ENCODE measurements at regions not wholly inside any gene's neighbourhood (a gene's known extent, or its start where the extent isn't known, plus 50 kb on each side); places are given as distances from the start of the nearest gene placed in this dataset.
"Not testable (repeated sequence)": the region's sequence is repeated elsewhere in the genome, so short reads cannot be mapped to it uniquely, and the experiment has no call there.

DNA sequence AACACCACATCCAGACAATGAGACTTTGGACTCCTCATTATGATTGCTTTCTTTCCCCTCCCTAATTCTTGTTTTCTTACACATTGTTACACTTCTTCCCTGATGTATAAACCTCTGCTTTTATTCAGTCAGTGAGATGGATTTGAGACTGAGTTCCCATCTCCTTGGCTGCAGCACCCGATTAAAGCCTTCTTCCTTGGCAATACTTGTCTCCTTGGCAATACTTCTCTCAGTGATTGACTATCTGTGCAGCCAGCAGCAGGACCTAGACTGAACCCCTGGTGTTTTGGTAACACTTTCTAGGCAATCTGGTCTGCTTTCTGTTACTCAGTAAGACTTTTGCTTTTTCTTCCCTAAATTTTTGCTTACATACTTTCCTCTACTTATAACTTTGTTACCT is 492.8 kb upstream of the SMC2 start:
- TF ChIP-seq ZNF124 (CRISPR knock-in tag; IDR thresholded peaks at IDR 0.05) (peak; percentile 83; the same call in 1 of the 2 replicates), ZNF316 (IDR thresholded peaks at IDR 0.05) (no peak)
- no peak overlapping the region for H3K4me3 ChIP-seq
- H3K4me2 ChIP-seq (ENCODE audit: insufficient read depth, low read length): no peak overlapping the region
- ChIA-PET CTCF (ENCODE audit: low intra/inter-chr PET ratio) (no interaction called here), POLR2A (no interaction called here)
- H3K4me1 ChIP-seq (replicated peaks in 1 of 2; ENCODE audit: control insufficient read depth in 2 of 2, insufficient read depth in 2 of 2, low read length in 2 of 2): no peaks in the 10 kb centered on the region
- 0% methylated on average over 1 of the region's 1 CpG for WGBS (ENCODE audit: insufficient coverage, low coverage, missing lambda C conversion rate)
- DNase-seq (ENCODE audit: extremely low read depth in 1 of 4, low spot score in 3 of 4) (no peak), FAIRE-seq (no peak), ATAC-seq (no peak)
- in situ Hi-C loops (cut with MboI) (no loop called here), intact Hi-C loops (cut with micrococcal nuclease) (no loop called here)
- H3K9me1 ChIP-seq (ENCODE audit: control insufficient read depth, insufficient read depth, low read length): no peaks in the 10 kb centered on the region
- H4K20me1 ChIP-seq (replicated peaks; ENCODE audit: control insufficient read depth, insufficient read depth, low read length): no peaks in the 10 kb centered on the region
- H2AFZ ChIP-seq (ENCODE audit: low read depth, low read length): no peak overlapping the region
- no peaks in the 10 kb centered on the region for H3K36me3 ChIP-seq (ENCODE audit: control insufficient read depth, insufficient read depth, low read length)
- H3K9ac ChIP-seq (ENCODE audit: insufficient read depth in 1 of 2, low read depth in 2 of 2, low read length in 2 of 2): no peak overlapping the region
- no TSS peak for BruUV-seq (replicated peaks)
- no peak overlapping the region for H3K27ac ChIP-seq (ENCODE audit: extremely low read depth, low read depth, low read length)
- no peaks in the 10 kb centered on the region for H3K9me3 ChIP-seq (replicated peaks; ENCODE audit: control insufficient read depth, insufficient read depth, low read depth, low read length)
- H3K79me2 ChIP-seq (ENCODE audit: control insufficient read depth, insufficient read depth, low read length): no peaks in the 10 kb centered on the region
- H3K27me3 ChIP-seq (ENCODE audit: control insufficient read depth in 2 of 2, insufficient read depth in 2 of 2, low read length in 2 of 2): no peaks in the 10 kb centered on the region

GRCh38 chr9:103611950-103612349 is 482.2 kb upstream of the SMC2 start:
- CTCF ChIA-PET (ENCODE audit: low intra/inter-chr PET ratio); H3K36me3 ChIP-seq (ENCODE audit: control insufficient read depth, insufficient read depth, low read length); POLR2A ChIA-PET; DNase-seq (ENCODE audit: extremely low read depth in 1 of 4, low spot score in 3 of 4); FAIRE-seq; H3K9me1 ChIP-seq (ENCODE audit: control insufficient read depth, insufficient read depth, low read length); in situ Hi-C loops (cut with MboI); H3K27ac ChIP-seq (ENCODE audit: extremely low read depth, low read depth, low read length); H3K79me2 ChIP-seq (ENCODE audit: control insufficient read depth, insufficient read depth, low read length); H4K20me1 ChIP-seq (replicated peaks; ENCODE audit: control insufficient read depth, insufficient read depth, low read length); H3K4me1 ChIP-seq (replicated peaks in 1 of 2; ENCODE audit: control insufficient read depth in 2 of 2, insufficient read depth in 2 of 2, low read length in 2 of 2); H3K27me3 ChIP-seq (ENCODE audit: control insufficient read depth in 2 of 2, insufficient read depth in 2 of 2, low read length in 2 of 2); H3K4me2 ChIP-seq (ENCODE audit: insufficient read depth, low read length); H3K4me3 ChIP-seq; intact Hi-C loops (cut with micrococcal nuclease); H3K9me3 ChIP-seq (replicated peaks; ENCODE audit: control insufficient read depth, insufficient read depth, low read depth, low read length); BruUV-seq (replicated peaks); H3K9ac ChIP-seq (ENCODE audit: insufficient read depth in 1 of 2, low read depth in 2 of 2, low read length in 2 of 2); ATAC-seq; H2AFZ ChIP-seq (ENCODE audit: low read depth, low read length): not testable (repeated sequence)
- WGBS (ENCODE audit: insufficient coverage, low coverage, missing lambda C conversion rate): 0% methylated on average over 10 of the region's 14 CpGs
